ENCODE measurements at regions not wholly inside any gene's neighbourhood (a gene's known extent, or its start where the extent isn't known, plus 50 kb on each side); places are given as distances from the start of the nearest gene placed in this dataset.

DNA sequence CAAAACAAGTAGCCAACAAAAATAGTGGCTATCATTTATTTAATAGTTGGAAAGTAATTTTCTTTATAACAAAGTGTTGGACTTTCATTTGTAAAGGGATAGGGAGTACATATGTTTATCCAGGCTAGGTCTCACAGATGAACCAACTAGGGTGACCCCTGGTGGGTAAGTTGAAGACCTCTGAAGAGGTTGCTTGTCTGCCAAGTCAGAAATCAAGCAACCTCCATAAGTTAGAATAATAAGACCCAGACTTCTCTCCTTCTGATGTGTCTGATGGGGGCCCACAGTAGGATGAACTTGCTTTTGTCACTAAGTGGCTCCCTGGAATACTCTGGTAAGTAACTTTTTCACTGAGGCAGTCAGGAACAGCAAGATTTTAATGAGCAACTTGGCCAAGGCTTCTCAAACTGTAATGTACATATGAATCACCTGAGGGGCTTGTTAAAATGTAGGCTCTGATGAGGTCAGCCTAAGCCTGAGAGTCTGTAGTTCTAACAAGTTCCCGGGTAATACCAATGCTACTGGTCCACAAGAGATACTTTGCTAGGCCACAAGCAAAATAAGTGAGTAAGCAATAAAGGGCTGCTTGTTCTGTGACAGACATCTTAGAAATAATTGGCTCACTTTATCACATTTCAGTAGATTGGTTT, 319.6 kb downstream of the PIK3C3 start:
- TF ChIP-seq POLR2A (IDR thresholded peaks at IDR 0.05): no peak
- TF ChIP-seq, protein P1, sequence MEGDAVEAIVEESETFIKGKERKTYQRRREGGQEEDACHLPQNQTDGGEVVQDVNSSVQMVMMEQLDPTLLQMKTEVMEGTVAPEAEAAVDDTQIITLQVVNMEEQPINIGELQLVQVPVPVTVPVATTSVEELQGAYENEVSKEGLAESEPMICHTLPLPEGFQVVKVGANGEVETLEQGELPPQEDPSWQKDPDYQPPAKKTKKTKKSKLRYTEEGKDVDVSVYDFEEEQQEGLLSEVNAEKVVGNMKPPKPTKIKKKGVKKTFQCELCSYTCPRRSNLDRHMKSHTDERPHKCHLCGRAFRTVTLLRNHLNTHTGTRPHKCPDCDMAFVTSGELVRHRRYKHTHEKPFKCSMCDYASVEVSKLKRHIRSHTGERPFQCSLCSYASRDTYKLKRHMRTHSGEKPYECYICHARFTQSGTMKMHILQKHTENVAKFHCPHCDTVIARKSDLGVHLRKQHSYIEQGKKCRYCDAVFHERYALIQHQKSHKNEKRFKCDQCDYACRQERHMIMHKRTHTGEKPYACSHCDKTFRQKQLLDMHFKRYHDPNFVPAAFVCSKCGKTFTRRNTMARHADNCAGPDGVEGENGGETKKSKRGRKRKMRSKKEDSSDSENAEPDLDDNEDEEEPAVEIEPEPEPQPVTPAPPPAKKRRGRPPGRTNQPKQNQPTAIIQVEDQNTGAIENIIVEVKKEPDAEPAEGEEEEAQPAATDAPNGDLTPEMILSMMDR (IDR thresholded peaks at IDR 0.05): peak in 2 of 12 donors; percentile 24 to 30

Measured in heart left ventricle (tissue), 13 donors.